Activated CD4-positive, alpha-beta T cell treated with anti-CD3 and anti-CD28 coated beads for 48 hours (primary cell): ENCODE measurements at regions not wholly inside any gene's neighbourhood (a gene's known extent, or its start where the extent isn't known, plus 50 kb on each side); places are given as distances from the start of the nearest gene placed in this dataset.

Experiments used
- DNase-seq: peaks from one replicate; pipeline ENCODE4 v3.0.0-alpha.2; 2020

GRCh38 chr5:97606531-97606930 lies 423.5 kb upstream of the RIOK2 start:
- no peak for DNase-seq

GRCh38 chr5:97608501-97608900 lies 425.5 kb upstream of the RIOK2 start:
- DNase-seq, result no peak

- no peak for DNase-seq
Measured at GRCh38 chr5:97618721-97619120, 435.7 kb upstream of the RIOK2 start.

GRCh38 chr5:97623441-97623840 lies 440.4 kb upstream of the RIOK2 start:
- DNase-seq, result no peak

- DNase-seq, result no peak
Measured at GRCh38 chr5:97624886-97625285, 441.8 kb upstream of the RIOK2 start.

- DNase-seq, result no peak
Measured at GRCh38 chr5:97627272-97627671, 444.2 kb upstream of the RIOK2 start.

GRCh38 chr5:97628031-97628430 lies 445.0 kb upstream of the RIOK2 start:
- no peak for DNase-seq

GRCh38 chr5:97628807-97629206 lies 445.8 kb upstream of the RIOK2 start:
- no peak for DNase-seq

- DNase-seq, result no peak
Measured at GRCh38 chr5:97629276-97629675, 446.2 kb upstream of the RIOK2 start.

GRCh38 chr5:97635553-97635952 lies 452.5 kb upstream of the RIOK2 start:
- no peak for DNase-seq

- DNase-seq, result no peak
Measured at GRCh38 chr5:97636766-97637165, 453.7 kb upstream of the RIOK2 start.

- DNase-seq, result no peak
Measured at GRCh38 chr5:97641081-97641480, 458.0 kb upstream of the RIOK2 start.

GRCh38 chr5:97644206-97644605 lies 461.2 kb upstream of the RIOK2 start:
- no peak for DNase-seq

GRCh38 chr5:97644896-97645295 lies 461.8 kb upstream of the RIOK2 start:
- no peak for DNase-seq

- no peak for DNase-seq
Measured at GRCh38 chr5:97657239-97657638, 474.2 kb upstream of the RIOK2 start.

- no peak for DNase-seq
Measured at GRCh38 chr5:97658116-97658900, 475.3 kb upstream of the RIOK2 start.

- no peak for DNase-seq
Measured at GRCh38 chr5:97666783-97667182, 483.7 kb upstream of the RIOK2 start.

GRCh38 chr5:97670447-97670846 lies 487.4 kb upstream of the RIOK2 start:
- DNase-seq, result no peak

GRCh38 chr5:97676608-97677007 lies 493.6 kb upstream of the RIOK2 start:
- DNase-seq, result no peak

GRCh38 chr5:97694091-97694490 lies 511.0 kb upstream of the RIOK2 start:
- DNase-seq, result no peak

- no peak for DNase-seq
Measured at GRCh38 chr5:97714424-97714823, 531.4 kb upstream of the RIOK2 start.

GRCh38 chr5:97726106-97726505 lies 543.1 kb upstream of the RIOK2 start:
- DNase-seq, result no peak

- no peak for DNase-seq
Measured at GRCh38 chr5:97728920-97729319, 545.9 kb upstream of the RIOK2 start.

- no peak for DNase-seq
Measured at GRCh38 chr5:97729938-97730337, 546.9 kb upstream of the RIOK2 start.

GRCh38 chr5:97735209-97735608 lies 552.2 kb upstream of the RIOK2 start:
- no peak for DNase-seq
